Endothelial cell of umbilical vein (primary cell): ENCODE measurements at regions not wholly inside any gene's neighbourhood (a gene's known extent, or its start where the extent isn't known, plus 50 kb on each side); places are given as distances from the start of the nearest gene placed in this dataset.

Experiments used
- BruUV-seq: library from RNA; stranded (reverse); fragments of 400-500 nt; replicated peaks from 2 replicates; lab custom pipeline; 2021; lab: Mats Ljungman, UMichigan
- CTCF ChIA-PET: fragments of 300-600, 350-600 bp; sonication (Branson Sonifier 250); formaldehyde crosslinking; loops from one replicate; lab custom pipeline; 2021; ENCODE audit warnings: antibody characterized with exemption, inconsistent platforms; lab: Charles Lee
- POLR2A ChIA-PET: fragments of 300-600, 350-600 bp; sonication (Branson Sonifier 250); formaldehyde crosslinking; loops from one replicate; lab custom pipeline; 2021; ENCODE audit warnings: antibody characterized with exemption, inconsistent platforms; lab: Charles Lee
- DNase-seq: peaks from one replicate; pipeline ENCODE4 v3.0.0-alpha.2; 2011; ENCODE audit warnings: low read depth, low spot score
- FAIRE-seq: peaks from 2 replicates; lab custom pipeline; 2011; peaks lifted over from hg19 to GRCh38; lab: Jason Lieb, UNC
- H2AFZ ChIP-seq: 2 replicates; pipeline ENCODE4 v1.6.0; 2012; ENCODE audit warnings: low read depth, low read length, control low read depth, inconsistent platforms
- H3K27ac ChIP-seq: 2 replicates; pipeline ENCODE4 v1.5.1; 2011; ENCODE audit warnings: low read depth, mild to moderate bottlenecking, control low read depth, low read length, moderate library complexity; ENCODE audit not compliant: insufficient read depth
- H3K27me3 ChIP-seq, 2 experiments: 2 replicates each; pipeline versions ENCODE4 v1.6.0 to v1.6.1; 2011; ENCODE audit warnings: low read length in 2 of 2, mixed read lengths in 1 of 2; ENCODE audit not compliant: control insufficient read depth in 2 of 2, insufficient read depth in 2 of 2
- H3K36me3 ChIP-seq, 2 experiments: 2 replicates in 1 of 2; 3 replicates in 1 of 2; pipeline ENCODE4 v1.5.1; 2011; ENCODE audit warnings: low read length in 2 of 2, mild to moderate bottlenecking in 1 of 2, moderate library complexity in 1 of 2; ENCODE audit not compliant: control insufficient read depth in 2 of 2, insufficient read depth in 2 of 2; ENCODE audit errors: extremely low read depth in 1 of 2
- H3K4me1 ChIP-seq: 3 replicates; pipeline ENCODE4 v1.5.1; 2011; ENCODE audit warnings: mild to moderate bottlenecking, low read length; ENCODE audit not compliant: control insufficient read depth, insufficient read depth; ENCODE audit errors: extremely low read depth
- H3K4me2 ChIP-seq: 2 replicates; pipeline ENCODE4 v1.6.1; 2011; ENCODE audit warnings: low read length, control low read depth, mixed read lengths; ENCODE audit not compliant: insufficient read depth
- H3K4me3 ChIP-seq, 3 experiments: fragments of 200-600 bp in 1 of 3; sonication (generic), shearing (Covaris generic) in 1 of 3; replicated peaks in 1 of 3; 2 replicates each; pipeline ENCODE4 v1.5.1; 2011 to 2016; ENCODE audit warnings: control low read depth in 3 of 3, low read length in 3 of 3, mild to moderate bottlenecking in 2 of 3, inconsistent platforms in 1 of 3, low read depth in 1 of 3, moderate library complexity in 1 of 3; ENCODE audit not compliant: insufficient read depth in 1 of 3
- H3K79me2 ChIP-seq: 2 replicates; pipeline ENCODE4 v1.6.0; 2012; ENCODE audit warnings: low read length, inconsistent platforms; ENCODE audit not compliant: control insufficient read depth, insufficient read depth
- H3K9ac ChIP-seq: replicated peaks from 2 replicates; pipeline ENCODE3; 2011; ENCODE audit warnings: low read length, control low read depth; ENCODE audit not compliant: insufficient read depth; ENCODE audit errors: extremely low read depth
- H3K9me1 ChIP-seq: replicated peaks from 3 replicates; pipeline ENCODE4 v1.6.0; 2011; ENCODE audit warnings: mild to moderate bottlenecking, low read length; ENCODE audit not compliant: control insufficient read depth, insufficient read depth; ENCODE audit errors: extremely low read depth
- H3K9me3 ChIP-seq: replicated peaks from 2 replicates; pipeline ENCODE4 v1.5.1; 2012; ENCODE audit warnings: low read length, inconsistent platforms; ENCODE audit not compliant: control insufficient read depth, insufficient read depth
- H4K20me1 ChIP-seq: replicated peaks from 2 replicates; pipeline ENCODE3; 2011; ENCODE audit warnings: mild to moderate bottlenecking, low read length; ENCODE audit not compliant: control insufficient read depth, insufficient read depth; ENCODE audit errors: extremely low read depth
- CTCF ChIP-seq, 2 donors: IDR thresholded peaks; 1 replicate in 1 of 2; 2 replicates in 1 of 2; pipeline ENCODE4 v1.5.1; 2011; ENCODE audit warnings: low read length in 2 of 2, mild to moderate bottlenecking in 2 of 2, moderate library complexity in 2 of 2, control low read depth in 1 of 2, inconsistent platforms in 1 of 2, low read depth in 1 of 2; ENCODE audit not compliant: insufficient read depth in 1 of 2; ENCODE audit errors: extremely low read depth in 1 of 2
- EZH2 ChIP-seq: IDR thresholded peaks from 2 replicates; pipeline ENCODE4 v1.6.1; 2012; ENCODE audit warnings: borderline replicate concordance, low read depth, mild to moderate bottlenecking, moderate library complexity, low read length, inconsistent platforms; ENCODE audit not compliant: severe bottlenecking
- FOS ChIP-seq: IDR thresholded peaks from 2 replicates; pipeline ENCODE4 v1.6.1; 2011; ENCODE audit warnings: mild to moderate bottlenecking, low read length, moderate library complexity, borderline replicate concordance; ENCODE audit not compliant: insufficient read depth
- GATA2 ChIP-seq: IDR thresholded peaks from 2 replicates; pipeline ENCODE4 v1.7.0; 2011; ENCODE audit warnings: low read depth, mild to moderate bottlenecking, moderate library complexity, mixed read lengths, low read length; ENCODE audit not compliant: insufficient read length, insufficient read depth
- JUN ChIP-seq: IDR thresholded peaks from 2 replicates; pipeline ENCODE4 v1.6.1; 2011; ENCODE audit warnings: borderline replicate concordance, low read depth; ENCODE audit not compliant: insufficient read length, insufficient read depth
- MAX ChIP-seq: IDR thresholded peaks from 2 replicates; pipeline ENCODE4 v1.6.1; 2011; ENCODE audit not compliant: insufficient read depth, insufficient read length
- MYC ChIP-seq: IDR thresholded peaks from one replicate; pipeline ENCODE4 v1.6.1; 2011; ENCODE audit warnings: mild to moderate bottlenecking, low read depth, low read length
- POLR2A ChIP-seq: IDR thresholded peaks from 2 replicates; pipeline ENCODE4 v1.6.1; 2012; ENCODE audit warnings: low read depth, mild to moderate bottlenecking, control low read depth, low read length
- POLR2AphosphoS5 ChIP-seq: IDR thresholded peaks from 2 replicates; pipeline ENCODE4 v1.6.1; 2012; ENCODE audit warnings: low read depth, mild to moderate bottlenecking, control low read depth, low read length, moderate library complexity; ENCODE audit not compliant: insufficient read depth
- dilution Hi-C: fragments of 300-500 bp; cut with MboI; formaldehyde crosslinking; loops from one replicate; pipeline ENCODE4 v1.15.0; 2019; ENCODE audit warnings: low sequenced_read_pairs; ENCODE audit not compliant: extremely low pct_ligation_motif_present
- intact Hi-C: fragments of 100-400 bp; cut with micrococcal nuclease; formaldehyde crosslinking; loops from one replicate; pipeline ENCODE4 v1.10.0; 2022

DNA sequence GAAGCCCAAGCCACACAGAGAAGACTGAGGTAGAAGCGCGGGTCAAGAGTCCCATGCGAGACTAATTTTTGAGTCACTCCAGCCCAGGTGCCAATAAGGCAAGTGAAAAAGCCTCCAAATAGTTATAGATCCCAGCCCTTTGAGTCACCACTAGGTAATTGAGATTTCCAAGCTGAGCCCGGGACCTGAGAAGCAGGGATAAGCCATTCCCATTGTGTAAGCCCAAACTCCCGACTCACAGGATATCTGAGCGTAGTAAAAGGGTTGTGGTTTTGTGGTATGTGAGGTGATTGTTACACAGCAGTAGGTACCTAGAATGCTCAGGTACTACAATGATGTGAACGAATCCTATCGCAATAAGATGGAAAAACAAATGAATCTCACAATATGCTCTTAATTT, 560.7 kb downstream of the DSC3 start:
- dilution Hi-C loops (no loop called here), intact Hi-C loops (no loop called here)
- Histone ChIP-seq H3K79me2 (no peaks in the 10 kb centered on the region), H2AFZ (no peak overlapping the region), H3K27ac (no peak overlapping the region), H3K36me3 (no peaks in the 10 kb centered on the region), H3K4me2 (no peak overlapping the region), H3K9ac (no peak overlapping the region), H3K4me1 (no peaks in the 10 kb centered on the region), H3K27me3 (no peaks in the 10 kb centered on the region), H3K9me1 (no peaks in the 10 kb centered on the region), H3K4me3 (no peak overlapping the region), H4K20me1 (no peaks in the 10 kb centered on the region), H3K9me3 (no peaks in the 10 kb centered on the region)
- TF ChIP-seq CTCF (IDR thresholded peaks at IDR 0.05; ENCODE audit: extremely low read depth in 1 of 2, insufficient read depth in 1 of 2, low read depth in 1 of 2, low read length in 2 of 2) (no peak), MYC (no peak), JUN (no peak), EZH2 (no peak), POLR2A (no peak), GATA2 (no peak), FOS (no peak), POLR2AphosphoS5 (no peak), MAX (no peak)
- no TSS peak for BruUV-seq
- POLR2A ChIA-PET = no interaction called here
- DNase-seq (no peak), FAIRE-seq (no peak)
- CTCF ChIA-PET = no interaction called here
